SK-N-SH (cell line): ENCODE measurements at regions not wholly inside any gene's neighbourhood (a gene's known extent, or its start where the extent isn't known, plus 50 kb on each side); places are given as distances from the start of the nearest gene placed in this dataset.

Experiments used
- CTCF ChIA-PET: fragments of 300-600, 350-600 bp; formaldehyde crosslinking; extraction: SDS; loops from one replicate; lab custom pipeline; 2021; lab: Yijun Ruan, JAX
- POLR2A ChIA-PET: fragments of 350-600 bp; sonication (Branson Sonifier 250); formaldehyde crosslinking; extraction: SDS; loops from one replicate; lab custom pipeline; 2020; ENCODE audit warnings: antibody characterized with exemption, inconsistent platforms; lab: Yijun Ruan, JAX
- DNase-seq: peaks from one replicate; pipeline ENCODE4 v3.0.0; 2012
- H2AFZ ChIP-seq: fragments of 200-600 bp; sonication (generic); 2 replicates; pipeline ENCODE4 v1.8.1; 2016; ENCODE audit warnings: antibody characterized with exemption, mild to moderate bottlenecking, low read depth
- H3F3A ChIP-seq: fragments of 200-600 bp; sonication (generic); replicated peaks from 2 replicates; pipeline ENCODE3; 2016; ENCODE audit warnings: antibody characterized with exemption, mild to moderate bottlenecking; ENCODE audit not compliant: insufficient read depth
- H3K27ac ChIP-seq, 2 experiments: fragments of 200-500 bp in 1 of 2; fragments of 200-600 bp in 1 of 2; sonication (Bioruptor generic) in 1 of 2; sonication (generic), shearing (Covaris generic) in 1 of 2; 2 replicates each; pipeline versions ENCODE4 v1.5.1 to v1.6.1; 2014 to 2016; ENCODE audit warnings: low read depth in 2 of 2, inconsistent platforms in 1 of 2, low read length in 1 of 2, mild to moderate bottlenecking in 1 of 2, mixed read lengths in 1 of 2
- H3K27me3 ChIP-seq: fragments of 200-600 bp; sonication (generic), shearing (Covaris generic); 2 replicates; pipeline ENCODE4 v1.6.1; 2016; ENCODE audit warnings: mixed run types; ENCODE audit not compliant: insufficient read depth
- H3K36me3 ChIP-seq, 2 experiments: fragments of 200-500 bp in 1 of 2; fragments of 200-600 bp in 1 of 2; sonication (Bioruptor generic) in 1 of 2; sonication (generic) in 1 of 2; replicated peaks in 1 of 2; 2 replicates each; pipeline versions ENCODE3 to v1.5.1; 2014 to 2016; ENCODE audit warnings: low read length in 1 of 2, mild to moderate bottlenecking in 1 of 2; ENCODE audit not compliant: insufficient read depth in 2 of 2, control insufficient read depth in 1 of 2
- H3K4me1 ChIP-seq, 2 experiments: fragments of 200-500 bp in 1 of 2; fragments of 200-600 bp in 1 of 2; sonication (Bioruptor generic) in 1 of 2; sonication (generic), shearing (Covaris generic) in 1 of 2; 2 replicates each; pipeline versions ENCODE4 v1.5.1 to v1.6.1; 2014 to 2016; ENCODE audit warnings: low read depth in 1 of 2, low read length in 1 of 2, mixed run types in 1 of 2; ENCODE audit not compliant: insufficient read depth in 2 of 2, control insufficient read depth in 1 of 2
- H3K4me2 ChIP-seq: fragments of 200-600 bp; sonication (generic), shearing (Covaris generic); 2 replicates; pipeline ENCODE4 v1.6.1; 2017; ENCODE audit warnings: mixed run types
- H3K4me3 ChIP-seq, 2 experiments: fragments of 200-500 bp in 1 of 2; fragments of 200-600 bp in 1 of 2; sonication (Bioruptor generic) in 1 of 2; sonication (generic), shearing (Covaris generic) in 1 of 2; 2 replicates each; pipeline versions ENCODE4 v1.5.1 to v1.8.1; 2014 to 2016; ENCODE audit warnings: low read depth in 2 of 2, inconsistent platforms in 1 of 2, low read length in 1 of 2, mild to moderate bottlenecking in 1 of 2, mixed read lengths in 1 of 2, moderate library complexity in 1 of 2
- H3K79me2 ChIP-seq: fragments of 200-600 bp; sonication (generic); 2 replicates; pipeline ENCODE4 v1.8.1; 2017; ENCODE audit warnings: mild to moderate bottlenecking; ENCODE audit not compliant: insufficient read depth
- H3K9ac ChIP-seq: fragments of 200-600 bp; sonication (generic); 2 replicates; pipeline ENCODE4 v1.6.1; 2017; ENCODE audit warnings: mixed run types
- H3K9me2 ChIP-seq: fragments of 200-600 bp; sonication (generic); 2 replicates; pipeline ENCODE4 v1.6.1; 2017; ENCODE audit warnings: mixed run types
- H3K9me3 ChIP-seq: fragments of 200-600 bp; sonication (generic); 2 replicates; pipeline ENCODE4 v1.6.1; 2017; ENCODE audit warnings: mixed run types, mild to moderate bottlenecking, moderate library complexity
- H4K20me1 ChIP-seq: fragments of 200-600 bp; sonication (generic); 2 replicates; pipeline ENCODE4 v1.6.1; 2017; ENCODE audit warnings: mild to moderate bottlenecking, mixed run types; ENCODE audit not compliant: insufficient read depth
- CHD2 ChIP-seq: fragments of 150-350 bp; IDR thresholded peaks from 2 replicates; pipeline ENCODE4 v1.6.1; 2018; ENCODE audit warnings: low read length; ENCODE audit not compliant: partially characterized antibody
- ELF1 ChIP-seq: IDR thresholded peaks from 2 replicates; pipeline ENCODE4 v1.4.0; 2012
- EP300 ChIP-seq, 2 experiments: IDR thresholded peaks; 2 replicates each; pipeline versions ENCODE4 v1.4.0 to v1.6.1; 2012; ENCODE audit warnings: borderline replicate concordance in 1 of 2, low read depth in 1 of 2, low read length in 1 of 2
- FOXM1 ChIP-seq: IDR thresholded peaks from 2 replicates; pipeline ENCODE4 v1.4.0; 2012; ENCODE audit warnings: low read depth, mild to moderate bottlenecking
- NFIC ChIP-seq: IDR thresholded peaks from 2 replicates; pipeline ENCODE4 v1.4.0; 2012; ENCODE audit warnings: borderline replicate concordance
- NRF1 ChIP-seq: IDR thresholded peaks from 2 replicates; pipeline ENCODE4 v1.6.1; 2012; ENCODE audit warnings: low read depth, mild to moderate bottlenecking, low read length
- POLR2AphosphoS5 ChIP-seq: IDR thresholded peaks from 2 replicates; pipeline ENCODE4 v1.6.1; 2012; ENCODE audit warnings: low read depth, low read length
- RCOR1 ChIP-seq: fragments of 150-350 bp; IDR thresholded peaks from 2 replicates; pipeline ENCODE4 v1.6.1; 2017; ENCODE audit warnings: antibody characterized with exemption, low read length
- RFX5 ChIP-seq: IDR thresholded peaks from 2 replicates; pipeline ENCODE4 v1.6.1; 2012; ENCODE audit warnings: mild to moderate bottlenecking, improper control_type of control experiment, low read length
- RXRA ChIP-seq: IDR thresholded peaks from 2 replicates; pipeline ENCODE4 v1.4.0; 2012; ENCODE audit warnings: low read depth, mild to moderate bottlenecking, borderline replicate concordance
- SMC3 ChIP-seq: IDR thresholded peaks from 2 replicates; pipeline ENCODE4 v1.6.1; 2012; ENCODE audit warnings: low read depth, low read length, improper control_type of control experiment
- TEAD4 ChIP-seq: IDR thresholded peaks from 2 replicates; pipeline ENCODE4 v1.4.0; 2012; ENCODE audit warnings: mild to moderate bottlenecking, borderline replicate concordance; ENCODE audit not compliant: insufficient read depth
- USF1 ChIP-seq: IDR thresholded peaks from 2 replicates; pipeline ENCODE4 v1.4.0; 2012; ENCODE audit warnings: low read depth, borderline replicate concordance
- WGBS: methylation state at CpG from one replicate; pipeline ENCODE4 v1.1.6; 2017; ENCODE audit warnings: low lambda C conversion rate; 5-methylcytosine and 5-hydroxymethylcytosine counted together
- TF ChIP-seq, protein P1 (sequence below): IDR thresholded peaks from 2 replicates; pipeline ENCODE4; 2012

GRCh38 chr1:38128926-38129453 is 82.4 kb upstream of the POU3F1 start:
- 40% methylated on average over 6 of the region's 9 CpGs for WGBS
- no peak overlapping the region for H3K4me3 ChIP-seq
- no peaks in the 10 kb centered on the region for H3K36me3 ChIP-seq
- no peak overlapping the region for H3K27ac ChIP-seq
- no peaks in the 10 kb centered on the region for H3K9me3 ChIP-seq
- no peaks in the 10 kb centered on the region for H3F3A ChIP-seq
- CTCF ChIA-PET = interaction anchor here (1.0 to 1.3 kb wide), 3 partner anchors 15 to 659 kb away, joined by 3 to 4 read pairs (median 3); no protein-coding TSS in a partner anchor
- TF ChIP-seq CHD2 = no peak
- no peak for TF ChIP-seq TEAD4
- TF ChIP-seq NFIC = no peak
- no peak for TF ChIP-seq SMC3
- TF ChIP-seq RFX5 = no peak
- TF ChIP-seq NRF1 = no peak
- TF ChIP-seq RCOR1 = no peak
- no peak for TF ChIP-seq POLR2AphosphoS5
- TF ChIP-seq USF1 = no peak
- TF ChIP-seq, protein P1, sequence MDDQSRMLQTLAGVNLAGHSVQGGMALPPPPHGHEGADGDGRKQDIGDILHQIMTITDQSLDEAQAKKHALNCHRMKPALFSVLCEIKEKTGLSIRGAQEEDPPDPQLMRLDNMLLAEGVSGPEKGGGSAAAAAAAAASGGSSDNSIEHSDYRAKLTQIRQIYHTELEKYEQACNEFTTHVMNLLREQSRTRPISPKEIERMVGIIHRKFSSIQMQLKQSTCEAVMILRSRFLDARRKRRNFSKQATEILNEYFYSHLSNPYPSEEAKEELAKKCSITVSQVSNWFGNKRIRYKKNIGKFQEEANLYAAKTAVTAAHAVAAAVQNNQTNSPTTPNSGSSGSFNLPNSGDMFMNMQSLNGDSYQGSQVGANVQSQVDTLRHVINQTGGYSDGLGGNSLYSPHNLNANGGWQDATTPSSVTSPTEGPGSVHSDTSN = no peak
- POLR2A ChIA-PET = no interaction called here
- H3K27me3 ChIP-seq = peaks cover 4% of the 10 kb centered on the region; the same call in 1 of the 2 replicates
- H3K9ac ChIP-seq = no peak overlapping the region
- no peaks in the 10 kb centered on the region for H4K20me1 ChIP-seq
- H3K4me1 ChIP-seq = no peaks in the 10 kb centered on the region
- no peak overlapping the region for H2AFZ ChIP-seq
- no peaks in the 10 kb centered on the region for H3K79me2 ChIP-seq
- DNase-seq = no peak
- no peak overlapping the region for H3K4me2 ChIP-seq
- H3K9me2 ChIP-seq = no peaks in the 10 kb centered on the region

GRCh38 chr1:38128511-38128910 is 81.9 kb upstream of the POU3F1 start:
- no peaks in the 10 kb centered on the region for H3F3A ChIP-seq
- no peaks in the 10 kb centered on the region for H3K79me2 ChIP-seq
- POLR2A ChIA-PET = no interaction called here
- TF ChIP-seq CHD2 (no peak), ELF1 (no peak), EP300 (IDR thresholded peaks at IDR 0.05; ENCODE audit: borderline replicate concordance in 1 of 2, low read depth in 1 of 2, low read length in 1 of 2) (no peak), RXRA (no peak), FOXM1 (no peak)
- H3K4me2 ChIP-seq = no peak overlapping the region
- no peaks in the 10 kb centered on the region for H3K9me3 ChIP-seq
- H3K9ac ChIP-seq = no peak overlapping the region
- H3K4me3 ChIP-seq = no peak overlapping the region
- no peaks in the 10 kb centered on the region for H3K4me1 ChIP-seq
- CTCF ChIA-PET = no interaction called here
- no peaks in the 10 kb centered on the region for H4K20me1 ChIP-seq
- H3K36me3 ChIP-seq = no peaks in the 10 kb centered on the region
- H3K27ac ChIP-seq = no peak overlapping the region
- H3K27me3 ChIP-seq = peaks cover 3% of the 10 kb centered on the region; the same call in 1 of the 2 replicates
- DNase-seq = no peak
- no peaks in the 10 kb centered on the region for H3K9me2 ChIP-seq
- 29% methylated on average over 2 of the region's 2 CpGs for WGBS
- no peak overlapping the region for H2AFZ ChIP-seq
